ENCODE measurements at regions not wholly inside any gene's neighbourhood (a gene's known extent, or its start where the extent isn't known, plus 50 kb on each side); places are given as distances from the start of the nearest gene placed in this dataset.

- TF ChIP-seq THAP7 (CRISPR knock-in tag; IDR thresholded peaks at IDR 0.05) (no peak), DDIT3 (CRISPR knock-in tag; IDR thresholded peaks at IDR 0.05) (no peak), RBM22 (optimal IDR thresholded peaks at IDR 0.05; ENCODE audit: low read length) (no peak), GPBP1L1 (CRISPR knock-in tag; IDR thresholded peaks at IDR 0.05) (no peak), ZNF333 (CRISPR knock-in tag; IDR thresholded peaks at IDR 0.05; ENCODE audit: borderline replicate concordance) (no peak), ZNF576 (CRISPR knock-in tag; IDR thresholded peaks at IDR 0.05) (no peak), KDM6A (CRISPR knock-in tag; IDR thresholded peaks at IDR 0.05; ENCODE audit: low read depth) (peak; percentile 17; the same call in 1 of the 2 replicates), ZNF740 (CRISPR knock-in tag; IDR thresholded peaks at IDR 0.05) (no peak), SPEN (CRISPR knock-in tag; IDR thresholded peaks at IDR 0.05; ENCODE audit: low read depth) (no peak), ZNF614 (CRISPR knock-in tag; IDR thresholded peaks at IDR 0.05; ENCODE audit: borderline replicate concordance) (no peak), FOSL1 (CRISPR knock-in tag; IDR thresholded peaks at IDR 0.05; ENCODE audit: borderline replicate concordance) (no peak), CBFB (CRISPR knock-in tag; IDR thresholded peaks at IDR 0.05) (no peak), PATZ1 (CRISPR knock-in tag; IDR thresholded peaks at IDR 0.05) (peak; percentile 50), ZNF569 (CRISPR knock-in tag; IDR thresholded peaks at IDR 0.05; ENCODE audit: borderline replicate concordance) (no peak), TSC22D2 (CRISPR knock-in tag; IDR thresholded peaks at IDR 0.05; ENCODE audit: borderline replicate concordance) (no peak), BCL6 (CRISPR knock-in tag; IDR thresholded peaks at IDR 0.05) (peak; percentile 19; the same call in 1 of the 2 replicates), MTERF4 (CRISPR knock-in tag; IDR thresholded peaks at IDR 0.05) (no peak), TBL1XR1 (IDR thresholded peaks at IDR 0.05; ENCODE audit: borderline replicate concordance, low read length, partially characterized antibody) (no peak), ATF3 (CRISPR knock-in tag; IDR thresholded peaks at IDR 0.05) (no peak), ZNF780A (CRISPR knock-in tag; IDR thresholded peaks at IDR 0.05) (no peak), ZNF251 (CRISPR knock-in tag; IDR thresholded peaks at IDR 0.05) (no peak), TEAD3 (CRISPR knock-in tag; optimal IDR thresholded peaks at IDR 0.05; ENCODE audit: borderline replicate concordance) (peak; percentile 39), ZNF607 (CRISPR knock-in tag; IDR thresholded peaks at IDR 0.05; ENCODE audit: borderline replicate concordance) (no peak)
Observed at GRCh38 chr16:29321585-29321984, 84.9 kb downstream of the NPIPB11 start (continued).

Measured in HepG2 (cell line).